ENCODE measurements at regions not wholly inside any gene's neighbourhood (a gene's known extent, or its start where the extent isn't known, plus 50 kb on each side); places are given as distances from the start of the nearest gene placed in this dataset.

- Histone ChIP-seq H3K4me3 (ENCODE audit: low read length in 3 of 3) (no peak overlapping the region), H3K9ac (ENCODE audit: low read length in 3 of 3) (no peak overlapping the region), H3K27ac (ENCODE audit: low read depth in 2 of 2, low read length in 2 of 2) (no peak overlapping the region), H3K36me3 (ENCODE audit: control insufficient read depth in 2 of 3, insufficient read depth in 3 of 3, low read length in 3 of 3) (no peaks in the 10 kb centered on the region), H3K9me3 (ENCODE audit: control insufficient read depth in 2 of 3, insufficient read depth in 1 of 3, low read length in 3 of 3) (no peaks in the 10 kb centered on the region), H3K27me3 (ENCODE audit: control insufficient read depth, insufficient read depth, low read length) (no peaks in the 10 kb centered on the region), H3K4me1 (ENCODE audit: control insufficient read depth in 2 of 3, insufficient read depth in 2 of 3, low read depth in 1 of 3, low read length in 3 of 3) (no peaks in the 10 kb centered on the region)
- TF ChIP-seq CTCF (IDR thresholded peaks at IDR 0.05; ENCODE audit: borderline replicate concordance, extremely low read depth, insufficient read depth), result no peak
- intact Hi-C loops (cut with DNase I), result no loop called here
- no peak for FAIRE-seq
- no peak for DNase-seq
Measured at GRCh38 chr3:66585520-66586095, 84.8 kb upstream of the LRIG1 start.

DNA sequence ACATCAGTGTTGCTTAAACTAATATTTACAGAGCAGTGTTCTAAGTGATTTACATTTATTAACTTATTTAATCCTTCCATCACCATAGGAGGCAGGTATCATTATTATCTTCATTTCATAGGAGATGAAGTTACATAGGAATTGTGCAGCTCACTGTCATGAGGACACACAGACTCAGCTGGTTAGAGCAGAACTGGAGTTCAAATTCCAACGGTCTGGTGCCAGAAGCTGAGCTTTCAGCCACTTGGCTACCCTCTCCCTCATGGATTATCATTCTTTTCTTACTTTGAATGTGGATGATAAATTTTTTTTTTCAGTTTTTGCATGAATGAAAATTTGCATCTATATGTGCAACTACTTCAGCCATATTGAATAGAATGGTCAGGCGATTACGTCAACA, 86.0 kb upstream of the LRIG1 start:
- no peaks in the 10 kb centered on the region for H3K4me1 ChIP-seq (ENCODE audit: control insufficient read depth in 2 of 3, insufficient read depth in 2 of 3, low read depth in 1 of 3, low read length in 3 of 3)
- no peaks in the 10 kb centered on the region for H3K9me3 ChIP-seq (ENCODE audit: control insufficient read depth in 2 of 3, insufficient read depth in 1 of 3, low read length in 3 of 3)
- no peak overlapping the region for H3K27ac ChIP-seq (ENCODE audit: low read depth in 2 of 2, low read length in 2 of 2)
- no peaks in the 10 kb centered on the region for H3K27me3 ChIP-seq (ENCODE audit: control insufficient read depth, insufficient read depth, low read length)
- no peak for TF ChIP-seq CTCF (IDR thresholded peaks at IDR 0.05; ENCODE audit: borderline replicate concordance, extremely low read depth, insufficient read depth)
- no peak overlapping the region for H3K9ac ChIP-seq (ENCODE audit: low read length in 3 of 3)
- DNase-seq (no peak), FAIRE-seq (no peak)
- intact Hi-C loops (cut with DNase I), result no loop called here
- H3K36me3 ChIP-seq (ENCODE audit: control insufficient read depth in 2 of 3, insufficient read depth in 3 of 3, low read length in 3 of 3), result no peaks in the 10 kb centered on the region
- H3K4me3 ChIP-seq (ENCODE audit: low read length in 3 of 3), result no peak overlapping the region

GRCh38 chr3:66588340-66588847, 87.6 kb upstream of the LRIG1 start:
- no peaks in the 10 kb centered on the region for H3K36me3 ChIP-seq (ENCODE audit: control insufficient read depth in 2 of 3, insufficient read depth in 3 of 3, low read length in 3 of 3)
- no peak overlapping the region for H3K9ac ChIP-seq (ENCODE audit: low read length in 3 of 3)
- no peaks in the 10 kb centered on the region for H3K27me3 ChIP-seq (ENCODE audit: control insufficient read depth, insufficient read depth, low read length)
- intact Hi-C loops (cut with DNase I), result no loop called here
- H3K27ac ChIP-seq (ENCODE audit: low read depth in 2 of 2, low read length in 2 of 2), result no peak overlapping the region
- no peak overlapping the region for H3K4me3 ChIP-seq (ENCODE audit: low read length in 3 of 3)
- no peaks in the 10 kb centered on the region for H3K4me1 ChIP-seq (ENCODE audit: control insufficient read depth in 2 of 3, insufficient read depth in 2 of 3, low read depth in 1 of 3, low read length in 3 of 3)
- no peak for FAIRE-seq
- no peak for DNase-seq
- no peaks in the 10 kb centered on the region for H3K9me3 ChIP-seq (ENCODE audit: control insufficient read depth in 2 of 3, insufficient read depth in 1 of 3, low read length in 3 of 3)
- no peak for TF ChIP-seq CTCF (IDR thresholded peaks at IDR 0.05; ENCODE audit: borderline replicate concordance, extremely low read depth, insufficient read depth)

All from kidney (tissue), 13 donors.